SH-SY5Y (cell line): ENCODE measurements at regions not wholly inside any gene's neighbourhood (a gene's known extent, or its start where the extent isn't known, plus 50 kb on each side); places are given as distances from the start of the nearest gene placed in this dataset.

Experiments
- GATA2 ChIP-seq: IDR thresholded peaks from 2 replicates; pipeline ENCODE4 v1.6.1; 2011; ENCODE audit warnings: mild to moderate bottlenecking, low read depth, low read length
- GATA3 ChIP-seq: IDR thresholded peaks from 2 replicates; pipeline ENCODE4 v1.6.1; 2011; ENCODE audit warnings: low read depth, mild to moderate bottlenecking, low read length, moderate library complexity

- TF ChIP-seq GATA3 (no peak), GATA2 (no peak)
These were observed 269.6 kb upstream of the KLF4 start for GRCh38 chr9:107759009-107759822.

GRCh38 chr9:107756091-107756490 lies 266.5 kb upstream of the KLF4 start:
- TF ChIP-seq GATA3 (no peak), GATA2 (no peak)

GRCh38 chr9:107755246-107755645 lies 265.7 kb upstream of the KLF4 start:
- TF ChIP-seq GATA2: no peak
- no peak for TF ChIP-seq GATA3

DNA sequence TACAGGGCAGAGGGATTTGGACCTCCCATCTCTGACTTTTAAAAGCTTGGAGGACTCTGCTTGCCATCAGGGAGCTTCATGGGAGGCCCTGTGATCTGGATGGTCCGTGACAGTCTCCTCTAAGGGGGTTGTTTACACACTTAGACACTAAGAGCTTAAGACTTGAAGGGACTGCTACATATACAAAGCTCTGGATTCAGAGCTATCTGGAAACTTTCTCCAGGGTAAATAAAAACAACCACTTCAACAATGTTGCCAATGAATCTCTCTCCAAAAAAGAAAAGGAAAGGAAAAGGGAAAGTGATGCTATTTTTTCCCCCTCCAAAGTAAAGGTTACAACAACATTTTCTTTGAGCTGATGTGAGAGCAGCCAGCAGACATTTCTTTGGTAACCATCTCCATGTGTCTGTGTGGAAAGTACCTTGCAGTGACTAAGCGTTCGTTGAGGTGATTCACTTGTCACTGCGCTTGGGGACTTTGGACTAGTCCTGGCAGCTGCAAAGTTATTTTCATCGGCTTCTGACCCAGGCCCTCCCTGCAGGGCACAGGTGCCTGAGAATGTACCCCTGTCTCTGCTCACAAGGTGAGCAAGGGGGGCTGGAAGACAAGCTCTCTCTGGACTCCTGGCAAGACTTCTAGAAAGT lies 262.1 kb upstream of the KLF4 start:
- TF ChIP-seq GATA2 (no peak), GATA3 (no peak)

DNA sequence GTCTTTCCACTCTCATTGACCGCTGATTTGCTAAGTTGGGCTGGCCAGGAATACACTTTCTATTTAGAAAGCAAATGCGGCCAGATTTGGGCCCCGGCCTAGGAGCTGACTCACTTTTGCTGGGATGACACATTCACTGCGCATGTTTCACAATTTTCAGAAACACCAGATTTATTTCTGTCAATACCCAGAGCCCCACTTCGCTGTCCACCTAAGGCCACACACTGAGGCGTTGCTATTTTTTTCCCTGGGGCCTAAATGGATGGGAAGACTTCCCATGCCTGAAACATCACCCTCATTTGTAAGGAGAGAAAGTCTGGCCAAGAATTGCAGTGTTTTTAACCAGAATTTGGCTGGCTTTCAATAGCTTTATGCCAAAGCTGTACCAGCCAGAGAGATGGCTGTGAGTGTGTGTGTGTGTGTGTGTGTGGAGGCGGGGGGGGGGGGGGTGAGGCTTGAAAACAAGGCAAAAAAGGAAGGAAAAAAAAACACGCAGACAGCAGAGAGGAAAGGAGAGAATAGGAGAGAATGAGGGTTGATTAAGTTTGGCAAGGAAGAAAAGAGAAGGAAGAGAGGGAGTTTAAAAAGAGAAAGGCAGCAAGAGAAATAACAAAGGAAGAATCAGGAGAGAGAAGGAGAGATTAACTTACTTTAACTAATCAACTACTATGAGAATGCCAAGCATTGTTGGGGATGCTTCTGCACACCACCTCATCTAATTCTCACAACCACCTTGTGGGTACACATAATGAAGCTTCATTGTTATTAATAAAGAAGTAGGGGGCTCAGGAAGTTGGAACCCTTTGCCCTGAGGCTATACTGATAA lies 261.4 kb upstream of the KLF4 start:
- TF ChIP-seq GATA2: no peak
- TF ChIP-seq GATA3: no peak

- no peak for TF ChIP-seq GATA2
- TF ChIP-seq GATA3: no peak
These were observed 260.3 kb upstream of the KLF4 start for GRCh38 chr9:107749787-107750444.

- TF ChIP-seq GATA2 (no peak), GATA3 (no peak)
These were observed 255.3 kb upstream of the KLF4 start for GRCh38 chr9:107744873-107745272.

GRCh38 chr9:107742531-107743309 lies 253.2 kb upstream of the KLF4 start:
- TF ChIP-seq GATA2 (no peak), GATA3 (no peak)

GRCh38 chr9:107740088-107740980 lies 250.8 kb upstream of the KLF4 start:
- TF ChIP-seq GATA2: no peak
- no peak for TF ChIP-seq GATA3

GRCh38 chr9:107739601-107740082 lies 250.1 kb upstream of the KLF4 start:
- no peak for TF ChIP-seq GATA3
- TF ChIP-seq GATA2: no peak

- no peak for TF ChIP-seq GATA3
- no peak for TF ChIP-seq GATA2
These were observed 249.2 kb upstream of the KLF4 start for GRCh38 chr9:107738789-107739188.

DNA sequence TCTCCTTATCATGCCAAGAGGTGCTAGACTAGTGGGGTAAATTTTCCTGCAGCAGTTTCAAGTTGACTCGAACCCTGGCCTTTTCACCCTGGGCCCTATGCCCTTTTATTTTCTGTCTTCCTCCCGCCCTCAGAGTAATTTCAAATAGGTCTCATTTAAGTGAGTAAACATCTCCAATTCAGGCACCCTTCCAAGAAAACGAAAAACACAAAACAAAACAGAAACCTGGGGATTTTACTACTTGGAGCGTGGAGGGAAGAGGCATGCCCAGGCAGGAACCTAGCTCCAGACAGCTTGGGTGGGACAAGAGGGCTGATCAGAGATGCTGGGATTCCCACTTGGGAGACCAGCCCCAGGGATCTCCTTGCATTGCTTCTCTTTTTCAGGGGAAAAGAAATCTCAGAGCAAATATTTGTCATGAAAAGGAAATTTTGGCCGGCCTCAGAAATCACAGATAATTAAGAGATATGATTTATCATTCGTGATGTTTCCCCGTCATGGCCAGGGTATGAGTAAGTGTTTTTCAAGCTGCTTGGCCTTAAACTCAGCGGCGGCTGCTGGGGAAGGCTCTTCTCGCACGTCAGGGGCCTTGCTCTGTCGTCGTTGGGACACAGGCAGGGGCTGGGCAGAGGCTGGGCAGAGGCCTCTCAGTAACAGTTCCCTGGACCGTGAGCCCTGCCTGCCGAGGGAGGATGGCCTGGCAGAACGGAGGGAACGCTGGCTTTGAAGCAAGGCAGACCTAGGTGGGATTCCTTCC lies 248.6 kb upstream of the KLF4 start:
- TF ChIP-seq GATA3: no peak
- TF ChIP-seq GATA2: no peak
